Right lobe of liver (tissue), 4 donors: ENCODE measurements at regions not wholly inside any gene's neighbourhood (a gene's known extent, or its start where the extent isn't known, plus 50 kb on each side); places are given as distances from the start of the nearest gene placed in this dataset.

Experiments
- CTCF ChIP-seq, 4 donors: fragments of 200-600 bp in 3 of 4; fragments of 450-650 bp in 1 of 4; IDR thresholded peaks; one replicate each; pipeline versions ENCODE4 v1.5.1 to v1.8.0; 2016 to 2022; ENCODE audit warnings: antibody characterized with exemption in 4 of 4, mild to moderate bottlenecking in 2 of 4
- POLR2A ChIP-seq: fragments of 450-650 bp; IDR thresholded peaks from one replicate; pipeline ENCODE4 v1.6.1; 2017; ENCODE audit warnings: antibody characterized with exemption, mild to moderate bottlenecking
- donor health status: DM: no; HTN: no; CAD: no.
- donor health status: DM: no; HTN: no; CAD: no.
- donor health status: DM: no; HTN: yes; CAD: no.

GRCh38 chr7:86955895-86956503 is 103.5 kb downstream of the ELAPOR2 start:
- no peak for TF ChIP-seq POLR2A
- TF ChIP-seq CTCF (IDR thresholded peaks at IDR 0.05): no peak
